GM21576 (cell line): ENCODE measurements at regions not wholly inside any gene's neighbourhood (a gene's known extent, or its start where the extent isn't known, plus 50 kb on each side); places are given as distances from the start of the nearest gene placed in this dataset.

Experiments used
- ATAC-seq: cut with Tn5 transposase; IDR thresholded peaks from one replicate; pipeline ENCODE4 v1.9.1; 2021; ENCODE audit warnings: mild to moderate bottlenecking, moderate library complexity; ENCODE audit not compliant: unreplicated experiment

- no peak for ATAC-seq
Observed at GRCh38 chr12:107539196-107539939, 146.2 kb upstream of the PWP1 start.

GRCh38 chr12:107541001-107541705 is 144.4 kb upstream of the PWP1 start:
- no peak for ATAC-seq

GRCh38 chr12:107543416-107543815 is 142.2 kb upstream of the PWP1 start:
- no peak for ATAC-seq

- ATAC-seq, result no peak
Observed at GRCh38 chr12:107543841-107544240, 141.8 kb upstream of the PWP1 start.

GRCh38 chr12:107544937-107545336 is 140.7 kb upstream of the PWP1 start:
- no peak for ATAC-seq

- ATAC-seq, result no peak
Observed at GRCh38 chr12:107545737-107546353, 139.8 kb upstream of the PWP1 start.

GRCh38 chr12:107547389-107547788 is 138.2 kb upstream of the PWP1 start:
- no peak for ATAC-seq

- ATAC-seq, result no peak
Observed at GRCh38 chr12:107549651-107550480, 135.7 kb upstream of the PWP1 start.

GRCh38 chr12:107551434-107551833 is 134.2 kb upstream of the PWP1 start:
- no peak for ATAC-seq

GRCh38 chr12:107552263-107552662 is 133.3 kb upstream of the PWP1 start:
- ATAC-seq, result no peak

- no peak for ATAC-seq
Observed at GRCh38 chr12:107553211-107553765, 132.3 kb upstream of the PWP1 start.

GRCh38 chr12:107554941-107555340 is 130.7 kb upstream of the PWP1 start:
- ATAC-seq, result no peak

- no peak for ATAC-seq
Observed at GRCh38 chr12:107557026-107557425, 128.6 kb upstream of the PWP1 start.

GRCh38 chr12:107557589-107558100 is 128.0 kb upstream of the PWP1 start:
- no peak for ATAC-seq

GRCh38 chr12:107558141-107558815 is 127.3 kb upstream of the PWP1 start:
- no peak for ATAC-seq

GRCh38 chr12:107558816-107559382 is 126.7 kb upstream of the PWP1 start:
- ATAC-seq, result no peak

GRCh38 chr12:107560165-107560898 is 125.3 kb upstream of the PWP1 start:
- ATAC-seq, result no peak

GRCh38 chr12:107560899-107561285 is 124.7 kb upstream of the PWP1 start:
- no peak for ATAC-seq

GRCh38 chr12:107564946-107565345 is 120.7 kb upstream of the PWP1 start:
- no peak for ATAC-seq
